ENCODE measurements at regions not wholly inside any gene's neighbourhood (a gene's known extent, or its start where the extent isn't known, plus 50 kb on each side); places are given as distances from the start of the nearest gene placed in this dataset.
A peak's percentile ranks its signal among the peaks of the same experiment; 100 is the strongest.
"Not testable (repeated sequence)": the region's sequence is repeated elsewhere in the genome, so short reads cannot be mapped to it uniquely, and the experiment has no call there.

DNA sequence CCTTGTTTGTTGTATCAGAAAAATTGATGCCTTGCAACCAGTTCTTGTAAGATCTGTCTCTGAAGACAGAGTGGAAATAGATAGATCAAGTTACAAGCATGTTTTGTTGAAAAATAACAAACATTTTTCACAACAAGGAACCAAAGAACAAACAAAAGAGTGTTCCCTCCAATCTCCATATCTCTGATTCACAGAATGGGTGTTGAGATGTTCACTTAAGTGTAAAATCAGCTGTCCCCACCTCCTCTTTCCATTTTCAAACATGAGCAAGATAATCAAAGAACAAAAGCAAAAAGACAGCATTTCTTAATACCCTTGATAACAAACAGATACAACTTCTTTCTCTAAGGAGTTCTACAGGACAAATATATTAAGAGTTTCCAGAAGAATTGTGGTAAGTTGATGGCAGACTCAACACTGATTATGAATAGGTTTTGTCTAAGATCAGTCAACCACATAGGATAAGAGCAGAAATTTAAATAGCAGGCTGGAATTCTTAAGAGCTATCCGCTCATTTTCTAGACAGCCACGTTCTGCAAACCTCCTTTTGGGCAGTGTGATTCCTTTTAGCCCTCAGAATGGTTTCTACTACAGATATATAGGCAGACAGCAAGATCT is 970.9 kb upstream of the AUTS2 start:
- Histone ChIP-seq H3K27me3 (ENCODE audit: insufficient read depth, low read length) (no peaks in the 10 kb centered on the region), H3K9ac (ENCODE audit: low read length) (no peak overlapping the region), H3K9me3 (ENCODE audit: insufficient read depth, low read depth, low read length) (no peaks in the 10 kb centered on the region), H3K36me3 (ENCODE audit: insufficient read depth, low read length) (no peaks in the 10 kb centered on the region), H3K4me3 (ENCODE audit: insufficient read depth, low read depth, low read length) (no peak overlapping the region), H3K79me2 (ENCODE audit: insufficient read depth, low read length) (no peaks in the 10 kb centered on the region), H3K27ac (ENCODE audit: low read depth, low read length) (no peak overlapping the region), H3K4me1 (ENCODE audit: insufficient read depth, low read length) (no peaks in the 10 kb centered on the region), H4K20me1 (ENCODE audit: insufficient read depth, low read length) (no peaks in the 10 kb centered on the region), H3K4me2 (ENCODE audit: low read length) (no peak overlapping the region), H2AFZ (ENCODE audit: low read depth, low read length) (no peak overlapping the region)
- H3K27me3 Mint-ChIP-seq (ENCODE audit: low read depth, unreplicated experiment), result no peaks in the 10 kb centered on the region
- DNase-seq (ENCODE audit: low read depth) (peak; percentile 37), FAIRE-seq (no peak)
- no peaks in the 10 kb centered on the region for H3K36me3 Mint-ChIP-seq (ENCODE audit: low read depth, unreplicated experiment)
- H3K9me3 Mint-ChIP-seq (ENCODE audit: unreplicated experiment), result peaks cover 2% of the 10 kb centered on the region
- TF ChIP-seq, protein P1, sequence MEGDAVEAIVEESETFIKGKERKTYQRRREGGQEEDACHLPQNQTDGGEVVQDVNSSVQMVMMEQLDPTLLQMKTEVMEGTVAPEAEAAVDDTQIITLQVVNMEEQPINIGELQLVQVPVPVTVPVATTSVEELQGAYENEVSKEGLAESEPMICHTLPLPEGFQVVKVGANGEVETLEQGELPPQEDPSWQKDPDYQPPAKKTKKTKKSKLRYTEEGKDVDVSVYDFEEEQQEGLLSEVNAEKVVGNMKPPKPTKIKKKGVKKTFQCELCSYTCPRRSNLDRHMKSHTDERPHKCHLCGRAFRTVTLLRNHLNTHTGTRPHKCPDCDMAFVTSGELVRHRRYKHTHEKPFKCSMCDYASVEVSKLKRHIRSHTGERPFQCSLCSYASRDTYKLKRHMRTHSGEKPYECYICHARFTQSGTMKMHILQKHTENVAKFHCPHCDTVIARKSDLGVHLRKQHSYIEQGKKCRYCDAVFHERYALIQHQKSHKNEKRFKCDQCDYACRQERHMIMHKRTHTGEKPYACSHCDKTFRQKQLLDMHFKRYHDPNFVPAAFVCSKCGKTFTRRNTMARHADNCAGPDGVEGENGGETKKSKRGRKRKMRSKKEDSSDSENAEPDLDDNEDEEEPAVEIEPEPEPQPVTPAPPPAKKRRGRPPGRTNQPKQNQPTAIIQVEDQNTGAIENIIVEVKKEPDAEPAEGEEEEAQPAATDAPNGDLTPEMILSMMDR (IDR thresholded peaks at IDR 0.05; ENCODE audit: insufficient read depth, low read depth, low read length), result no peak
- TF ChIP-seq EZH2 (IDR thresholded peaks at IDR 0.05; ENCODE audit: insufficient read depth, low read length), result no peak
- H3K27ac Mint-ChIP-seq (ENCODE audit: unreplicated experiment), result no peak overlapping the region
- H3K4me1 Mint-ChIP-seq (ENCODE audit: low read depth, unreplicated experiment), result no peaks in the 10 kb centered on the region
- H3K4me3 Mint-ChIP-seq (ENCODE audit: unreplicated experiment), result no peak overlapping the region

DNA sequence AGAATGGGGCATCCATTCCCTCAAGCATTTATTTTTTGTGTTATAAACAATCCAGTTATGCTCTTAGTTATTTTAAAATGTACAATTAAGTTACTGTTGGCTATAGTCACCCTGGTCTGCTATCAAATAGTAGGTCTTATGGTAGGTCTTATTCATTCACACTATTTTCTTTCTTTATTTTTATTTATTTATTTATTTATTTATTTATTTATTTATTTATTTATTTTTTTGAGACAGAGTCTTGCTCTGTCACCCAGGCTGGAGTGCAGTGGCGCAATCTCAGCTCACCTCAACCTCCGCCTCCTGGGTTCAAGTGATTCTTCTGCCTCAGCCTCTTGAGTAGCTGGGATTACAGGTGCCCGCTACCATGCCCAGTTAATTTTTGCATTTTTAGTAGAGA is 967.4 kb upstream of the AUTS2 start:
- H2AFZ ChIP-seq (ENCODE audit: low read depth, low read length); H3K27me3 Mint-ChIP-seq (ENCODE audit: low read depth, unreplicated experiment); H3K79me2 ChIP-seq (ENCODE audit: insufficient read depth, low read length); H3K36me3 Mint-ChIP-seq (ENCODE audit: low read depth, unreplicated experiment); H3K36me3 ChIP-seq (ENCODE audit: insufficient read depth, low read length); H4K20me1 ChIP-seq (ENCODE audit: insufficient read depth, low read length); H3K4me2 ChIP-seq (ENCODE audit: low read length); H3K27ac Mint-ChIP-seq (ENCODE audit: unreplicated experiment); H3K4me1 Mint-ChIP-seq (ENCODE audit: low read depth, unreplicated experiment); H3K9ac ChIP-seq (ENCODE audit: low read length); H3K4me3 ChIP-seq (ENCODE audit: insufficient read depth, low read depth, low read length); H3K9me3 ChIP-seq (ENCODE audit: insufficient read depth, low read depth, low read length); H3K4me3 Mint-ChIP-seq (ENCODE audit: unreplicated experiment); H3K9me3 Mint-ChIP-seq (ENCODE audit: unreplicated experiment); FAIRE-seq; H3K27ac ChIP-seq (ENCODE audit: low read depth, low read length); DNase-seq (ENCODE audit: low read depth); H3K4me1 ChIP-seq (ENCODE audit: insufficient read depth, low read length); H3K27me3 ChIP-seq (ENCODE audit: insufficient read depth, low read length): not testable (repeated sequence)

DNA sequence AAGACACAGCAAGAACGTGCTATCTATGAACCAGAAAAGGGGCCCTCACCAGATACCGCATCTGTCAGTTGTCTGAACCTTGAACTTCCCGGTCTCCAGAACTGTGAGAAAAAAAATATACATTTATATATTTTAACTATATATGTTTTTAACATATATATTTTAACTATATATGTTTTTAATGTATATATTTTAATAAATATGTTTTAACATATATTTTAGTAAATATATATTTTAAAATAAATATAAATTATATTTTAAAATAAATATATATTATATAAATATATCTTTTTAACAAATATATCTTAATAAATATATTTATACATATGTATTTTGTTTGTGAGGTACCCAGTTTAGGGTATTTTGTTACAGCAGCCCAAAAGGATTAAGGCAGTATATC is 958.2 kb upstream of the AUTS2 start:
- no peak overlapping the region for H3K4me3 ChIP-seq (ENCODE audit: insufficient read depth, low read depth, low read length)
- Mint-ChIP-seq H3K27me3 (ENCODE audit: low read depth, unreplicated experiment) (no peaks in the 10 kb centered on the region), H3K9me3 (ENCODE audit: unreplicated experiment) (peaks cover 7% of the 10 kb centered on the region), H3K27ac (ENCODE audit: unreplicated experiment) (no peak overlapping the region), H3K4me1 (ENCODE audit: low read depth, unreplicated experiment) (no peaks in the 10 kb centered on the region), H3K36me3 (ENCODE audit: low read depth, unreplicated experiment) (no peaks in the 10 kb centered on the region), H3K4me3 (ENCODE audit: unreplicated experiment) (no peak overlapping the region)
- no peaks in the 10 kb centered on the region for H3K4me1 ChIP-seq (ENCODE audit: insufficient read depth, low read length)
- no peaks in the 10 kb centered on the region for H4K20me1 ChIP-seq (ENCODE audit: insufficient read depth, low read length)
- no peaks in the 10 kb centered on the region for H3K9me3 ChIP-seq (ENCODE audit: insufficient read depth, low read depth, low read length)
- no peak overlapping the region for H3K27ac ChIP-seq (ENCODE audit: low read depth, low read length)
- no peaks in the 10 kb centered on the region for H3K36me3 ChIP-seq (ENCODE audit: insufficient read depth, low read length)
- TF ChIP-seq, protein P1 (IDR thresholded peaks at IDR 0.05; ENCODE audit: insufficient read depth, low read depth, low read length), result no peak
- TF ChIP-seq EZH2 (IDR thresholded peaks at IDR 0.05; ENCODE audit: insufficient read depth, low read length), result no peak
- H3K4me2 ChIP-seq (ENCODE audit: low read length), result no peak overlapping the region
- no peaks in the 10 kb centered on the region for H3K79me2 ChIP-seq (ENCODE audit: insufficient read depth, low read length)
- no peak overlapping the region for H2AFZ ChIP-seq (ENCODE audit: low read depth, low read length)
- DNase-seq (ENCODE audit: low read depth) (no peak), FAIRE-seq (no peak)
- H3K9ac ChIP-seq (ENCODE audit: low read length), result no peak overlapping the region
- H3K27me3 ChIP-seq (ENCODE audit: insufficient read depth, low read length), result no peaks in the 10 kb centered on the region

All from astrocyte (in vitro differentiated cells and primary cell).